ENCODE measurements at regions not wholly inside any gene's neighbourhood (a gene's known extent, or its start where the extent isn't known, plus 50 kb on each side); places are given as distances from the start of the nearest gene placed in this dataset.

DNA sequence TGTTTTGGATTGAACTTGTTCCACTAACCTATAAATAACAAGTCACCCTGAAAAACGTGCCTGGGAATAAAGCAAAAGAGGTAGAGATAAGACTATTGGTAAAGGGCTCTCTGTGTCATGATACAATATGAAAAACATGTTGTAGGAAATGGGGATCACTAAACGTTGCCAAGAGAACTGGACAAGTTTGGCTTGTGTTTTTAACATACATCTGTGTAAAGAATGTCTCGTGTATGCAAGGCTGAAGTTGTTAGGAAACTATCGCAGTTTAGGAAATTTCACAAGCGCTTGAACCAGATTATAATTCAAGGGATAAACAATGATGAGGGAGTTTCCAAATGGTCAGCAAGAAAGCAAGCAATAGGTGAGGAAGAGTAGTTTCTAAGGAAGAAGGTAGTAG, 655.8 kb downstream of the PCDH7 start:
- ChIA-PET POLR2A (ENCODE audit: partially characterized antibody) (no interaction called here), CTCF (ENCODE audit: partially characterized antibody) (no interaction called here)
- H4K20me1 ChIP-seq (replicated peaks in 1 of 2; ENCODE audit: control insufficient read depth in 1 of 2, insufficient read depth in 2 of 2, low read length in 2 of 2) = no peaks in the 10 kb centered on the region
- H4K91ac ChIP-seq (replicated peaks; ENCODE audit: insufficient read length, low read length) = no peak overlapping the region
- no peak overlapping the region for H4K8ac ChIP-seq (ENCODE audit: extremely low read depth, insufficient read depth, low read length)
- no peaks in the 10 kb centered on the region for H3K4me1 ChIP-seq (replicated peaks in 1 of 4; ENCODE audit: control insufficient read depth in 3 of 4, insufficient read depth in 4 of 4, low read length in 3 of 4)
- no peak overlapping the region for H3K4me2 ChIP-seq (ENCODE audit: insufficient read depth in 1 of 2, low read depth in 2 of 2, low read length in 2 of 2)
- H2BK5ac ChIP-seq (ENCODE audit: low read depth, low read length) = no peak overlapping the region
- FAIRE-seq (no peak), DNase-seq (ENCODE audit: low read depth in 1 of 2, low spot score in 2 of 2) (no peak)
- H2BK120ac ChIP-seq (replicated peaks; ENCODE audit: low read depth, low read length) = no peak overlapping the region
- WGBS, 2 experiments (ENCODE audit: extremely low coverage in 1 of 2, insufficient coverage in 1 of 2, insufficient read length in 1 of 2, insufficient replicate concordance in 2 of 2, low coverage in 1 of 2, low lambda C conversion rate in 2 of 2, missing lambda C conversion rate in 1 of 2) = 87% methylated on average over 5 of the region's 5 CpGs; no CpG with 5 or more reads in 1 of the 2 experiments
- no peaks in the 10 kb centered on the region for H3K36me3 ChIP-seq (ENCODE audit: control insufficient read depth in 2 of 4, insufficient read depth in 4 of 4, low read length in 3 of 4)
- H2AK5ac ChIP-seq (ENCODE audit: low read depth, low read length) = no peak overlapping the region
- no peak overlapping the region for H2BK12ac ChIP-seq (ENCODE audit: low read depth, low read length)
- H2BK15ac ChIP-seq (ENCODE audit: low read length) = no peak overlapping the region
- peaks cover 0 to 4% of the 10 kb centered on the region in 2 experiments; a peak in 2 of 4 replicates for H3K9me3 ChIP-seq (ENCODE audit: insufficient read depth in 2 of 2, low read depth in 1 of 2, low read length in 1 of 2)
- H3K79me2 ChIP-seq (ENCODE audit: control insufficient read depth in 1 of 2, insufficient read depth in 2 of 2, low read length in 2 of 2) = no peaks in the 10 kb centered on the region
- H3K27ac ChIP-seq (ENCODE audit: low read depth, low read length) = no peak overlapping the region
- H3K79me1 ChIP-seq (ENCODE audit: low read depth, low read length) = no peaks in the 10 kb centered on the region
- H3K4ac ChIP-seq (replicated peaks; ENCODE audit: insufficient read length, low read depth, low read length) = no peak overlapping the region
- no peak overlapping the region for H3K9ac ChIP-seq (replicated peaks in 1 of 4; ENCODE audit: extremely low read depth in 1 of 4, low read depth in 3 of 4, low read length in 3 of 4)
- no peak overlapping the region for H3K23ac ChIP-seq (ENCODE audit: insufficient read length)
- H2AFZ ChIP-seq (ENCODE audit: low read length) = no peak overlapping the region; the same call in 1 of the 2 replicates
- H3K27me3 ChIP-seq (replicated peaks in 1 of 4; ENCODE audit: control insufficient read depth in 3 of 4, extremely low read depth in 1 of 4, insufficient read depth in 3 of 4, low read length in 3 of 4) = no peaks in the 10 kb centered on the region
- no peak overlapping the region for H2BK20ac ChIP-seq (ENCODE audit: low read length)
- no peak overlapping the region for H3K4me3 ChIP-seq (ENCODE audit: extremely low read depth in 1 of 4, insufficient read depth in 2 of 4, low read depth in 3 of 4, low read length in 4 of 4)
- no peaks in the 10 kb centered on the region for H3K23me2 ChIP-seq (ENCODE audit: low read depth, low read length)
- H4K5ac ChIP-seq (ENCODE audit: insufficient read length, low read depth, low read length) = no peak overlapping the region
- H3K18ac ChIP-seq (ENCODE audit: extremely low read depth, low read length) = no peak overlapping the region
- no peak overlapping the region for H3K56ac ChIP-seq (replicated peaks; ENCODE audit: insufficient read length, low read depth, low read length)
- no peak overlapping the region for H3K14ac ChIP-seq (ENCODE audit: insufficient read length)
- no peak for TF ChIP-seq NRF1 (IDR thresholded peaks at IDR 0.05; ENCODE audit: low read depth, low read length)
- TF ChIP-seq SUZ12 (IDR thresholded peaks at IDR 0.05; ENCODE audit: low read length) = no peak
- TF ChIP-seq FOSL1 (IDR thresholded peaks at IDR 0.05; ENCODE audit: insufficient read depth, low read depth, low read length) = no peak
- TF ChIP-seq RNF2 (IDR thresholded peaks at IDR 0.05; ENCODE audit: borderline replicate concordance, low read depth, low read length, missing control alignments, poor library complexity, severe bottlenecking) = no peak
- no peak for TF ChIP-seq RBBP5 (IDR thresholded peaks at IDR 0.05; ENCODE audit: borderline replicate concordance, low read depth, low read length)
- TF ChIP-seq EP300 (IDR thresholded peaks at IDR 0.05; ENCODE audit: borderline replicate concordance in 1 of 2, low read depth in 2 of 2, low read length in 2 of 2) = no peak
- no peak for TF ChIP-seq SRF (IDR thresholded peaks at IDR 0.05; ENCODE audit: low read depth, low read length)
- no peak for TF ChIP-seq SP4 (IDR thresholded peaks at IDR 0.05; ENCODE audit: low read length)
- TF ChIP-seq SAP30 (IDR thresholded peaks at IDR 0.05; ENCODE audit: insufficient read depth, insufficient replicate concordance, low read length) = no peak
- TF ChIP-seq SIN3A (conservative IDR thresholded peaks at IDR 0.05 in 1 of 2, IDR thresholded peaks at IDR 0.05 in 1 of 2; ENCODE audit: low read depth in 1 of 2, low read length in 2 of 2) = no peak
- no peak for TF ChIP-seq SP2 (IDR thresholded peaks at IDR 0.05; ENCODE audit: low read length)
- TF ChIP-seq RXRA (IDR thresholded peaks at IDR 0.05; ENCODE audit: insufficient read depth, low read depth, low read length) = no peak
- no peak for TF ChIP-seq EGR1 (IDR thresholded peaks at IDR 0.05; ENCODE audit: borderline replicate concordance, low read depth, low read length)
- no peak for TF ChIP-seq TEAD4 (IDR thresholded peaks at IDR 0.05; ENCODE audit: low read depth, low read length)
- no peak for TF ChIP-seq KDM5A (IDR thresholded peaks at IDR 0.05; ENCODE audit: low read length)
